HPDE6-E6E7 (cell line): ENCODE measurements at regions not wholly inside any gene's neighbourhood (a gene's known extent, or its start where the extent isn't known, plus 50 kb on each side); places are given as distances from the start of the nearest gene placed in this dataset.
"Not testable (repeated sequence)": the region's sequence is repeated elsewhere in the genome, so short reads cannot be mapped to it uniquely, and the experiment has no call there.

ENCODE experiments used
- DNase-seq: peaks from one replicate; pipeline ENCODE4 v3.0.0; 2011; ENCODE audit warnings: missing footprints; ENCODE audit errors: extremely low spot score

- DNase-seq: no peak
These were observed 103.0 kb upstream of the RREB1 start for GRCh38 chr6:7004581-7005297.

DNA sequence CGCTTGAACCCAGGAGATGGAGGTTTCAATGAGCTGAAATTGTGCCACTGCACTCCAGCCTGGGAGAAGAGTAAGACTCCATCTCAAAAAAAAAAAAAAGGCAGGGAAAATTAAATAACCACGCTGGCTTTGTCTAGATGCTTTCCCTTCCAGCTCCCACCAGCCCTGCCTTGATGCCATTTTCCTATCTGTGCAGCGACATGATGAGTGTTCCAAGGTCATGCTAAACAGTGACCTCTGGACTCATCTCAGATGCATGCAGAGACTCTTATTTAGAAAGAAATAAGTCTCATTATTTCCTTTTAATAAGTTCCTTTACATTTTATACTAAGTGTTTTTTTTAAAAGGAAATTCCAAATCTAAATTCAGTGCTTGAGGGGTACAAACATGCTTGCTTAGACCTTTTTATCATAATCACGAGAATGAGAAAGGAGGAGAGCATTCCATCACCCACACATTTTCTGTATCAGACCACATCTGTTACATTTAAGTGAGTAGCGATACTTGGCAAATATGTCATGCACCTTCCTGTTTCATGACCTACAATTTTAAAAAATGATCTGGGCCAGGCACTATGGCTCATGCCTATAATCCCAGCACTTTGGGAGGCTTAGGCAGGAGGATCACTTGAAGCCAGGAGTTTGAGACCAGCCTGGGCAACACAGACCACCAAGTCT, 101.1 kb upstream of the RREB1 start:
- DNase-seq: no peak

DNA sequence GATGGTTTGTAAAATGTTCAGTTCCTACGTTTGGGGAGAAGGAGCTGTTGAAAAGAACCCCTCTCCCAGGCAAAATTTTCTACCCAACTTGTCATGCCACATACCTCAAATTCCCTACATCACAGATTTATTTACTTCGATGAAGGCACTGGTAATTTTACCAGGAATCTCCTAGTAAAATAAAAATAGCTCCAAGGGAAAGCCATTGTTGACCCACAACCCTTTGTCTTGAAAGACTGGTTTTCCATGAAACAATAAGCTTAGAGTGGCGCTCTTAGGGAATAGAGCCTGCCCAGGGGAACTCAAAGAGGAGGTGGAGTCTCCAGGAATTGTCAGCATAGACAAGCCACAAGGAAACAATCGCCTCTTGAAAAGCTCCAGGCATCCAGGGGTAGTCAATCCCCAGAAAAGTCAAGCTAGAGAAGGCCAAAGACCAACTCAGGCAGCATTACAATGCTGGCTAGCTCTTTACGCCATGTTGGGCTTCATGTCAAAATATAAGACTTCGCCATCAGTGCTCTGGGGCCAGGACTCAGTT, 99.2 kb upstream of the RREB1 start:
- DNase-seq: no peak

- no peak for DNase-seq
These were observed 91.5 kb upstream of the RREB1 start for GRCh38 chr6:7016226-7016625.

DNA sequence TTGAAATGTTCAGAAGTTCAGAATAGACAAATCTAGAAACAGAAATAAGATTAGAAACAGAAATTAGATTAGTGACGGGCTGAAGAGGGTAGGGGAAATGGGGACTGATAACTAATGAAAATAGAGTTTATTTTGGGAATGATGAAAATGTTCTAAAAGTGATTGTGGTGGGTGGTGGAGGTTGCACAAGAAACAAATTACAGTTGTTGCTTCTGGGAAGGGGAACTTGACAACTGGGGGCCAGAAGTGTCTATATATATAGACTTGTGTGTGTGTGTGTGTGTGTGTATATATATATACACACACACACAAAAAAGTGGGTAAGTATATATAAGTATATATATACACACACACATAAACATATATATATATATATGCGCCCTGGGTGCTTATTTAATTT, 86.5 kb upstream of the RREB1 start:
- DNase-seq: no peak

DNA sequence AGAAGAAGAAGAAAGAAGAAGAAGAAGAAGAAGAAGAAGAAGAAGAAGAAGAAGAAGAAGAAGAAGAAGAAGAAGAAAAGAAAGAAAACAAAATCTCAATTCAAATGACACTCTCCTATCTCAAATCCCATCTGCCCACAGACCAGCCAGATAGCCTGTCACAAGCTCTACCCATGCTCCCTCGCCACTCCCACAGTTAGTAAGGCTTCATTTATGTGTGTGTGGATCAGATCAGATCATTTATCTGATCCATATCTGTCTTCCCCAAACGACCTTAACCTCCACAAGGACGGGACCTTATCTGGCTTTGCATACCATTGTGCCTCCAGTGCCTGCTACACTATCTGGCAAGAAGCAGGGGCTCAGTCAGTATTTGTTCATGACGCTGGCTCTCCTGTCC, 81.9 kb upstream of the RREB1 start:
- no peak for DNase-seq

DNA sequence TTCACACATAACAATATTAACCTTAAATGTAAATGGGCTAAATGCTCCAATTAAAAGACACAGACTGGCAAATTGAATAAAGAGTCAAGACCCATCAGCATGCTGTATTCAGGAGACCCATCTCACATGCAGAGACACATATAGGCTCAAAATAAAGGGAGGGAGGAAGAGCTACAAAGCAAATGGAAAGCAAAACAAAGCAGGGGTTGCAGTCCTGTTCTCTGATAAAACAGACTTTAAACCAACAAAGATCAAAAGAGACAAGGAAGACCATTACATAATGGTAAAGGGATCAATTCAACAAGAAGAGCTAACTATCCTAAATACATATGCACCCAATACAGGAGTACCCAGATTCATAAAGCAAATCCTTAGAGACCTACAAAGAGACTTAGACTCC, 78.8 kb upstream of the RREB1 start:
- not testable (repeated sequence) for DNase-seq

DNA sequence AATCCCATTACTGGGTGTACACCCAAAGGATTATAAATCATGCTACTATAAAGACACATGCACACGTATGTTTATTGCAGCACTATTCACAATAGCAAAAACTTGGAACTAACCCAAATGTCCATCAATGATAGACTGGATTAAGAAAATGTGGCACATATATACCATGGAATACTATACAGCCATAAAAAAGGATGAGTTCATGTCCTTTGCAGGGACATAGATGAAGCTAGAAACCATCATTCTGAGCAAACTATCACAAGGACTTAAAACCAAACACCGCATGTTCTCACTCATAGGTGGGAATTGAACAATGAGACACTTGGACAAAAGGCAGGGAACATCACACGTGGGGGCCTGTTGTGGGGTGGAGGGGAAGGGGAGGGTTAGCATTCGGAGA, 76.8 kb upstream of the RREB1 start:
- DNase-seq: not testable (repeated sequence)

- no peak for DNase-seq
These were observed 74.6 kb upstream of the RREB1 start for GRCh38 chr6:7033202-7033601.

GRCh38 chr6:7034055-7034454, 73.7 kb upstream of the RREB1 start:
- DNase-seq: no peak

DNA sequence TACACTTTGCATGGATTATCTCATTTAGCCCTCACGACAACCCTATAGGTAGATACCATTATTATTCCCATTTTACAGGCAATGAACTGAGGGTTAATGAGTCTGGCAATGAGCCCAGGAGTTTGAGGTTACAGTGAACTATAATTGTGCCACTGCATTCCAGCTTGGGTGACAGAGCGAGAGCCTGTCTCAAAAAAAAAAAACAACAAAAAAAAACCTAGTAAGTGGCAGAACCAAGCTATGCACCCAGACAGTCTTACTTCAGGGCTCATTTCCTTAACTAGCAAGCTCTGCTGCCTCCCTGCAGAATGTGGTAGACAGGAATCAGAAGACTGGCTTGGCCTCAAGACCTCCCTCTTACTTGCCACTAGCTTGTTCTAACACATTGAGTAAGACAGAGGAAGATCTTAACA, 71.9 kb upstream of the RREB1 start:
- no peak for DNase-seq

GRCh38 chr6:7041511-7042026, 66.2 kb upstream of the RREB1 start:
- no peak for DNase-seq

DNA sequence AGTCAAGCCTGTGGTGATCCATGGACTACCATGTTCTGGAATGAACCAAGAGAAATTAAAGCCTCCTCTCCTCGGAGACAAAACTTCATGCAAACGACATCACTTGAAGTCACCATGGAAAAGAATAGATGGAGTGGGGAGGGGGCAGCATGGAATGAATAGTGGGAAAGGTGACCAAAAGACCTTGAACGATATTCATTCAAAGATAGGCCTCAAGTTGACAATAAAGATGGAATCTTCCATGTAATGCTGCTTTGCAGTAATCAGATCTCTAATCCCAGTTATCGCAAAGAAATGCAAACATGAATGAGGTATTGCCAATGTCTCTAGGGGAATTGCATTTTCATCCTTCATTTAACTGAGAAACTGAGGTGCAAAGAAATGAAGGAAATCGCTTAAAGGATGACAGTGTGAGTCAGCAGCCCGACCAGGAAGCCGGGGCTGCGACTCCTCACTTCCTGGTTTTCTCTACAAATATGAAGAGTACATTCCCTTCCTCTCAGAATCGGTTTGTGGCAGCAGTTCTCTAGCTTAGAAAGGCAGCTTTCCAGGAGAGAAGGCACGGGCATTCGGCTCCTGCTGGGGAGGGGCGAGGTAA, 65.6 kb upstream of the RREB1 start:
- no peak for DNase-seq

DNA sequence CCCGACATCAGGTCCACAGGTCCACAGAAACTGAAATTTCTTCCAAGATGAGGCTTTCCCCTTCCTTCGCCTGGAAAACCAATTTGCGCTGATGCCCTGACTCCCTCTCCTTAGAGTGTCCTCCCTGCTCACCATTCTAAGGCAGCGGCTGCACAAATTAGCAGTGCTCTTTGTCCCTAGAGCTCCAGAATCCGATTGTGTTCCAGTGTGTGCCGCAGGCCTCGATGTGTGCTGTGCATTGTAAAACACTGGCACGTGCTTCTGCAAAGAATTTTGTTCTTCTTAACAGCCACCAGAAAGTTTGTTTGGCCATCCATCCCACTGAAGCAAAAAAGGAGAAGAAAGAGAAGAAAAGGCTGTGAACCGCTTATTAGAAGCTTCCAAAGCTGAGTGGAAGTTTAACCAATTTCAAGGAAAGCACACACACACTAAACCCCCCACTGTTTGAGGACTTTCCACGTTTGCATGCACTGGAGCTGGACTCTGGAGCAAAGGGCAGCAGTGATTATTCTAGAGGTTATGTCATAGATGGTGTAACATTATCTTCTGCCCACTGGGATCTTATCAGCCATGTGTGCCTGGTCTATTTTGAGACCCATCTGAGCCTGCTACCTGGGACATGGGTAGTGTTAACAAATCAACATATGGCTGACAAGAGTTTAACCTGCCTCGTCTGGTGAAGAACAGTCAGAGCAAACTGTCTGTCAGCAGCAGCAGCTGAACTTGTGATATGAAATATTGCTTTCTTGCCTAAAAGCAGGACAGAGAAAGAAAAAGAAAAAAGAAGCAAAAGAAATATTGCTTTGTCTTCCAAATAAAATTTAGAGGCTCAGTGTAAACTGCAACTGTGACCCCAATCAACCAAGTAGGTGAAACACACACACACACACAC, 64.9 kb upstream of the RREB1 start:
- no peak for DNase-seq

DNA sequence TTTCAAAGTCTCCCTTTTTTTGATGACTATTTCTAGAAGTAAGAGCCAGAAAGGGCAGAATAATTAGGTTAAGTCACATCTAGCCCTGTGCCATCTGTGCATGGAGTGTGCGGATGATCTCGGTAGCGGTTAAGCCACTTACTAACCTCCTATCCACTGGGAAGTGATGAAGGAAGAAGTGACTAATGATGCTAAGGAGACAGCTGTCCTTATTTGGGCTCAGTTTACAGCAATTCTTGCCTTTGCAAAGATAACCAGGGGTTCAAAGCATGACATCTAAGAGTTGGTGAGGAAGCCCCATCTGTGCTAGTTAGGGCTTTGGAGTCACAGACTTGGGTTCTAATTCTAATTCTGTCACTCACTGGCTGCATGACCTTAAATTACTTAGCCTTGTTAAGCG, 62.4 kb upstream of the RREB1 start:
- no peak for DNase-seq

DNA sequence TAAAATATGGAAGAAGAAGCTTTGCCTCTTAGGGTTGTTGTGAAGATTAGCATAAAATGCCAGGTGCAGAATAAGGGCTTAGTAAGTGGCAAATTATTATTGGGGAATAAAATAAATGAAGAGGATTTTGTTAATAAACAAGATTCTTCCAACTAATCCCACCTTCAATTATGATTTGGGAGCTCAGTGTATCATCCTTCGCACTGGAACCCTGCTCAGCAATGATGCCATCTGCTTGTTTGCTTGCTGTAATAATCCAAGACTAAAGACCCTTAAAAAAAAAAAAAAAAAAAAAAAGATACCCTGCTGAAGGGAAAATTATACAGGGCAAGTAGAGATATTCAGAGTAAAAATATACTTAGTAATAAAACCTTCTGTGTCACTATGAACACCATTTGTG, 62.0 kb upstream of the RREB1 start:
- DNase-seq: no peak

DNA sequence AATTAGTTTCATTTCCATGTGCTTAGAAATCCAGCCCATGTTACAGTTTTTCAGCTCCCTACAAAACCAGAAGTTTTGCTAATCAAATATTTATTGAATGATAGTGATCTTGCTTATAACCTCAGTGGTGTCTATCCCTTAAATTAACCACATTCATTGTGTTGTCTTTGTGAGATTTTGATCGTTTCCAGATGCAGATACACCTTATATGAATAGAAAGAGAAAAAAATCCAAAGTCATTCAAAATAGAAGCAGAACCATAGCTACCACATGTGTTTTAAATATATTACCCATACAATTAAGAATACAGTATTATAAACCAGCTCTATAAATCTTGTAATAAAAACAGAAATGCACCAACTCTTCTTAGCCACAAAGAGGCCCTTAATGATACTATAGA, 60.6 kb upstream of the RREB1 start:
- no peak for DNase-seq

- no peak for DNase-seq
These were observed 59.8 kb upstream of the RREB1 start for GRCh38 chr6:7047966-7048365.

DNA sequence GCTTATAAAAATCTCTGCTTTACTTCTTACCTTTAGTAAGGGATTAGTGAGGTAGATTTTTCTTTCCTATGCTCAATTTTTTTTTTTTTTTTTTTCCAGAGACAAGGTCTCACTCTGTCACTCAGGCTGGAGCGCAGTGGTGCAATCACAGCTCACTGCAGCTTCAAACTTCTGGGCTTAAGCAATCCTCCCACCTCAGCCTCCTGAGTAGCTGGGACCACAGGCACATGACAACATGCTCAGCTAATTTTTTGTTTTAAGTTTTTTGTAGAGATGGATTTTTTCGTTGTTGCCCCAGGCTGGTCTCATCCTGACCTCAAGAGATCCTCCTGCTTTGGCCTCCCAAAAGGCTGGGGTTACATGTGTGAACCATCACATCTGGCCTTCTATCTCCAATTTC, 58.9 kb upstream of the RREB1 start:
- no peak for DNase-seq

DNA sequence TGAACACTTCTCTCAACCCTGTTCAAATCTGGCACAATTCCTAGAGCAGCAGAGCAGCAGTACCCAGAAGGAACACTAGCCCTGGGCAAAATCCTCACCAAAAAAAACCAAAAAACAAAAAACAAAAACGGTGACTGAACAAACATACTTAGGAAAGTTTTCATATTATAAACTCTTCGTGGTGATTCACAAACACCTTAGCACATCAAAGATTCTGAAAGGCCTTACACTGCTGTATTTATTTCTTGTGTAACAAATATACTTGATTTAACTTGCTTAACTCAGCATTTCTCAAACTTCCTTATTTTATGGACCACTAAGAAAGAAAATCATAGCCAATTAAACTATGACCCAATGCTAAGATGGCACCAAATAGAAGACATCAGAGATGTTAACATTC, 57.8 kb upstream of the RREB1 start:
- no peak for DNase-seq

- peak; percentile 95 for DNase-seq
These were observed 56.6 kb upstream of the RREB1 start for GRCh38 chr6:7050872-7051779.
